Gastroesophageal sphincter (tissue), 3 donors: ENCODE measurements at regions not wholly inside any gene's neighbourhood (a gene's known extent, or its start where the extent isn't known, plus 50 kb on each side); places are given as distances from the start of the nearest gene placed in this dataset.

ENCODE experiments used
- EP300 ChIP-seq: sonication (generic); formaldehyde crosslinking; IDR thresholded peaks from one replicate; pipeline ENCODE4 v1.6.1; 2017; ENCODE audit warnings: antibody characterized with exemption, mild to moderate bottlenecking
- POLR2A ChIP-seq, 2 donors: fragments of 450-650 bp; IDR thresholded peaks; one replicate each; pipeline ENCODE4 v1.6.1; 2017; ENCODE audit warnings: antibody characterized with exemption in 2 of 2, mild to moderate bottlenecking in 2 of 2, moderate library complexity in 1 of 2
- POLR2AphosphoS5 ChIP-seq: sonication (generic); formaldehyde crosslinking; IDR thresholded peaks from one replicate; pipeline ENCODE4 v1.6.1; 2017; ENCODE audit warnings: antibody characterized with exemption
- TF ChIP-seq, protein P1 (sequence below), 4 experiments: fragments of 200-600 bp in 2 of 4; fragments of 450-650 bp in 2 of 4; sonication (generic) in 1 of 4; IDR thresholded peaks; one replicate each; pipeline ENCODE4 v1.5.1; 2017 to 2019; ENCODE audit warnings: antibody characterized with exemption in 4 of 4, mild to moderate bottlenecking in 2 of 4, moderate library complexity in 2 of 4

DNA sequence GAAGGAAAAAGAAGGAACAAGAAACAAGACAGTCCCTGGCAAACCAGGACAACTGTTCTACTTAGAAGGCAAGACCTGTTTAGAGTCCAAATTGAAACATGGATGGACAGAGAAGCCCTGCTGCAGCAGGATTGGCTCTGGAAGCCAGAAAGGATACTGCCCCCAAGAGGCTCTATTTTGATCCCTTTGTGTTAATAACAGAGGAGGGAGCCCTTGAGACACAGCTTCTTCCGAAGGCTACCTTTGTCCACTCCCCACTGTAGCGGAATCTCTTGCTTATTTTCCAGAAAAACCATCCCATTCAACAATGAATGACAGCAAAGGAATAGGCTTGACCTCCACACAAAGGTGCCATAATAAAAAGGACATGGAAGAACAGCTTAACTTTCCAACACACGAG is 120.3 kb upstream of the FOXK1 start:
- TF ChIP-seq, protein P1, sequence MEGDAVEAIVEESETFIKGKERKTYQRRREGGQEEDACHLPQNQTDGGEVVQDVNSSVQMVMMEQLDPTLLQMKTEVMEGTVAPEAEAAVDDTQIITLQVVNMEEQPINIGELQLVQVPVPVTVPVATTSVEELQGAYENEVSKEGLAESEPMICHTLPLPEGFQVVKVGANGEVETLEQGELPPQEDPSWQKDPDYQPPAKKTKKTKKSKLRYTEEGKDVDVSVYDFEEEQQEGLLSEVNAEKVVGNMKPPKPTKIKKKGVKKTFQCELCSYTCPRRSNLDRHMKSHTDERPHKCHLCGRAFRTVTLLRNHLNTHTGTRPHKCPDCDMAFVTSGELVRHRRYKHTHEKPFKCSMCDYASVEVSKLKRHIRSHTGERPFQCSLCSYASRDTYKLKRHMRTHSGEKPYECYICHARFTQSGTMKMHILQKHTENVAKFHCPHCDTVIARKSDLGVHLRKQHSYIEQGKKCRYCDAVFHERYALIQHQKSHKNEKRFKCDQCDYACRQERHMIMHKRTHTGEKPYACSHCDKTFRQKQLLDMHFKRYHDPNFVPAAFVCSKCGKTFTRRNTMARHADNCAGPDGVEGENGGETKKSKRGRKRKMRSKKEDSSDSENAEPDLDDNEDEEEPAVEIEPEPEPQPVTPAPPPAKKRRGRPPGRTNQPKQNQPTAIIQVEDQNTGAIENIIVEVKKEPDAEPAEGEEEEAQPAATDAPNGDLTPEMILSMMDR (IDR thresholded peaks at IDR 0.05), result no peak
- TF ChIP-seq POLR2A (IDR thresholded peaks at IDR 0.05) (no peak), POLR2AphosphoS5 (no peak), EP300 (no peak)
